ENCODE measurements at regions not wholly inside any gene's neighbourhood (a gene's known extent, or its start where the extent isn't known, plus 50 kb on each side); places are given as distances from the start of the nearest gene placed in this dataset.
"Not testable (repeated sequence)": the region's sequence is repeated elsewhere in the genome, so short reads cannot be mapped to it uniquely, and the experiment has no call there.

- not testable (repeated sequence) for TF ChIP-seq CTCF, POLR2A (IDR thresholded peaks at IDR 0.05)
These were observed 894.3 kb upstream of the FBXO33 start for GRCh38 chr14:40326519-40326918.
